Stimulated activated CD4-positive, alpha-beta T cell treated with anti-CD3 and anti-CD28 coated beads, Interleukin-15, amount 100 ng/mL, for 48 hours (primary cell): ENCODE measurements at regions not wholly inside any gene's neighbourhood (a gene's known extent, or its start where the extent isn't known, plus 50 kb on each side); places are given as distances from the start of the nearest gene placed in this dataset.
"Not testable (repeated sequence)": the region's sequence is repeated elsewhere in the genome, so short reads cannot be mapped to it uniquely, and the experiment has no call there.

Experiments used
- DNase-seq, 2 donors: peaks; one replicate each; pipeline ENCODE4 v3.0.0-alpha.2; 2020; ENCODE audit warnings: low read depth in 2 of 2

DNA sequence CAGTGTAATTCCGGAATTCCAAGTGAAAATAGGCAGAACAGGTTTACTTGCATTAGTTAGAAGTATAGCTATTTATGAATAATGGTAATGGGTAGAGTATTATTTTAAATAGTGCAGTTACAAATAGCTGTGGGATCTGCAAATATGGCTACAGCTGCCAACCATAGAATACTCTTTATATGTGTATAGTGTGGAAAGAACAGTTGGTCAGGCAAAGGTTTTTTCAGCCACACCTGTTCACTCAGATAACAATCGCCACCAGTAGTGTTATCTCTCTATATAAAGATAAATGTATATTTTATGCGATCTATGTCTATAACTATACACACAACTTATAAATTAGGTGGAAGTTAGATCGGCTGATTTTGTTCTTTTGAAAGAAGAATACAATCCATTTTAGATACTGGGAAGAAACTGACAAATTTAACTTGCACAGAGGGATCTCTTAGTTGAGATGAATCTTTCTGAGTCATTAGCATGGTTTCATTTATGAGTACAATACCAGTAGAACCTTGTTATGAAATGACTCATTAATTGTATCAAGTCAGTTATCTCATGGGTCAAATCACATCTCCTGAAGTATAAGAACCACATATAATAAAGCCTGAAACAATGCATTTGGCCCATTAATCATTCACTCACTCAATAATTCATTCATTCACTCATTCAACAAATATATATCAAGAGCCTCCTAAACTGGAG lies 100.9 kb upstream of the NR3C2 start:
- no peak for DNase-seq

DNA sequence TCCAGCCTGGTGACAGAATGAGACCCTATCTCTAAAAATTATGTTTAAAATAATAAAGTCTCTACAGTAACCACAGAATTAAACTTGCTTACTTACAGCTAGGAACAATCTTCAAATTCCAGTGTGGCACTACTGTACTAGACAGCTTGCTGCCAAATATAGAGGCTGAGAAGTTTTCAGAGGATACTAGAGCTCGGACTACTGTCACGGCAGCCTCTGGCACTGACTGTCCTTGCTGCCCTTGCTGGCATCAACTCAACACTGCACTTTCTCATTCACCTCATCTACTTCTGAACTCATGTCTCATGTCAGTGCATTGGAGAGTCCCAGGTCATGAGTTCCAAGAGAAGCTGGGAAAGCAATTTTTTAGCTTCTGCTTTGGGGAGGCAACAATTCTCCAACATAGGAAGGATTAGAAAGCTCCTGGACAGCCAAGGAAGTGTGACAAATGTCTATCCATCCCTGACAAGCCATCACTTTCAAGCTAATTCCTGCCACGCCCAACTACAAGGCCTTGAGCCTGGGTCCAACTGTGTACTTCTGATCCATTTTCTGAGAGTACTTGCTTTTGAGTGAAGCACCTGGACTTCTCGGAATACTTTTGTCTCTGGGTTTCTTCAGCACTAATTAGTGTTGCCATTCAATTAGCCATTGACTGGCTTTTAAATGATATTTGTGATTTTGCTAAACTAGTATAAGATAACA lies 98.6 kb upstream of the NR3C2 start:
- no peak for DNase-seq

DNA sequence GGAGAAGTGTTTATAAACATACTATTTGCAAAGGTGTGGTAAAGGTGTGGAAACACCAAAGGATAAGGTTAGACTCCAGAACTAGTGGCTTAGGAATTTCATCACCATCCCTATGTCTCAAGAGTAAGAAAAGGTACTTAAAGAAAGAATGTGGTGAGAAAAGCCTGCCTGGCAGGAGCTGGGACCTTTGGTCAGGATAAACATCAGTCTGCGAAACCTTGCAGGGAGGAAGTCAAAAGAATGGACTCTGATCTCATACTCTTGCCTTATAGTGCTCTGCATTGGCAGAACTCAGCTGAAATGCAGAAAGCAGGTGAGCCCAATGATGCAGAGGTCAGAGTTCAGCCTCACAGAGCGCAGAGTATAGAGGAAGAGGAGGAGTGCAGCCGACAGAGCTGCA lies 97.2 kb upstream of the NR3C2 start:
- no peak for DNase-seq

DNA sequence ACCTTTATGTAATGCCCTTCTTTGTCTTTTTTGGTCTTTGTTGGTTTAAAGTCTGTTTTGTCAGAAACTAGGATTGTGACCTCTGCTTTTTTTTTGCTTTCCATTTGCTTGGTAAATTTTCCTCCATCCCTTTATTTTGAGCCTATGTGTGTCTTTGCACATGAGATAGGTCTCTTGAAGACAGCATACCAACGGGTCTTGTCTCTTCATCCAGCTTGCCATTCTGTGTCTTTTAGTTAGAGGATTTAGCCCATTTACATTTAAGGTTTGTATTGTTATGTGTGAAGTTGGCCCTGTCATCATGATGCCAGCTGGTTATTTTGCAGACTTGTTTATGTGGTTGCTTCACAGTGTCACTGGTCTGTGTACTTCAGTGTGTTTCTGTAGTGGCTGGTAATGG lies 91.6 kb upstream of the NR3C2 start:
- DNase-seq: not testable (repeated sequence)

DNA sequence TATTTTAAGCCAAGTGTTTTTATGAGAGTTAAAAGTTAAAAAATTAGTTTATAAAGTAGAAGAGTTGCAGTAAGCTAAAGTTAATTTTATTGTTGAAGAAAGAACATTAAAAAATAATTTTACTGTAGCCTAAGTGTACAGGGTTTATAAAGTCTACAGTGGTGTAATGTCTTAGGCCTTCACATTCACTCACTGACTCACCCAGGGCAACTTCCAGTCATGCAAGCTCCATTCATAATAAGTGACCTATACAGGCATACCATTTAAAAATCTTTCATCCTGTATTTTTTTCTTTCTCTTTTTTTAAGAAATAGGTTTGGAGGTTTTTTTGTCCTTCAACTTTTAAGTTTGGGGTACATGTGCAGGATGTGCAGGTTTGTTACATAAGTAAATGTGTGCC lies 87.9 kb upstream of the NR3C2 start:
- no peak for DNase-seq

DNA sequence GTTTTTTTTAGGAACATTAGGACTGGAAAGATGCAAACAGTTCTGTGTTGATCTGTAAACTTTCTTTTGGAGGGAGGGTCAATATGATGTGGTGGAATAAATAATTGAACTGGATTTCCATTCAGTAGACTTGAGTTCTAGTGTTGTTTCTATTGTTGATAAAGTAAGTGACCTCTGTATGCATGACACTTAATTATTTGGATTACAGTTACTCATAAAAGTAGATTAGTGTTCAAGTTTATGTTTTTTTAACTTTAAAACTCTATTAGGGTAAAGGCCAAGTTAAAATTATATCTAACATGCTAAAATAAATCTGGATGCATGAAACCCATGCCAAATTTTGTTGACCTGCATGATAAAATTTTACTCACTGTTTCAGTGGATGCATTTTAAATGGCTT lies 85.4 kb upstream of the NR3C2 start:
- no peak for DNase-seq

DNA sequence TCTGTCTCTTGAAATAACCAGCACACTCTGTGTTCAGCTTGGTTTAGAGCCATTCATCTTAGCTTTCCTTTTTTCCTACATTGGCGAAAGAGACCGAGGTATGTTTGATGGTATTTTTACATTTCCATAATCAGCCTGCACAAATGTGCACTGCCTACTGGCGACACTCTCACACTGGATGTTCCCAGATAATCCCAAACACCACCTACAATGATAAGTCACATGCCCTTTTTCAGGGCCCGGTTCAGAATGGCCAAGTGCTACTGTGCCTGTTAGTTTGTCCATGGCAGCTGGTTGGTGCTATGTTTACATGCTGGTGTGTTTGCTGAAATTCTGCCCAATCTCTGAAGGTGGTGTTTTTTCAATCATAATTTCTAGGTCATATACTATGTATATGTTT lies 80.8 kb upstream of the NR3C2 start:
- DNase-seq: no peak

DNA sequence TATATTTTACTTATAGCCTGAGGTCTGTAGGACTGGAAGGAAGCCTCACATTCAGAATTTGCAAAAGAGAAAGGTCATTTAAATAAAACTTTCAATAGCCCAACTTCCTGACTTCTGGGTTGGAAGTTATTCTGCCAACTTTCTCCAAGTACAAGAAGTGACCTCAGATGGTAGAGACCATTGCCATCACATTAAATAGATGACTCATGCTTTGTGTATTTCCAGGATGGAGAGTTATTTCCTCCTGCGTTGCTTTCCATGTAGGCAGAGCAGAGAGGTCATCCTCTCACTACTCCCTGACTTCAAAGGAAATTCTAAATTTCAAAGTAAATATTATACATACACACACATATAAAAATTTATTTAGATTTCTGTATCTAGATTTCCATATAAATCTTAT lies 73.0 kb upstream of the NR3C2 start:
- no peak for DNase-seq

DNA sequence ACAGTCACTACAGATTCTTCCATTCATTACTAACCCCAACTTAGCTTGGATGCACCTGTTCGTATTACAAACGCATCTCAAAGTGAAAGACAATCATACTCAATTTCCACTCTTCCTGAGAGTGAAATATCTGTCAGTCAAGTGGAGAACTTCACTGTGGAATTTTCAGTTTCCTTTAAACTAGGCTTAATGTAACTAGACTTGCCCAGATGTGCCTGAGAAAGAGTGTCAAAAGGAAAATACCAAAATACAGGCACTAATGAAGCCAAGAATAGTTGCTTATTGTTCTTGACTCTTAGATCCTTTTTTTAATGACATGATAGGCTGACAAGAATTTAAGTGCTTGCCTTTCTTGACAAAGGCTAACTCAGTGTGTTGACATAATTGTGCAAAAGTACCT lies 72.4 kb upstream of the NR3C2 start:
- no peak for DNase-seq

DNA sequence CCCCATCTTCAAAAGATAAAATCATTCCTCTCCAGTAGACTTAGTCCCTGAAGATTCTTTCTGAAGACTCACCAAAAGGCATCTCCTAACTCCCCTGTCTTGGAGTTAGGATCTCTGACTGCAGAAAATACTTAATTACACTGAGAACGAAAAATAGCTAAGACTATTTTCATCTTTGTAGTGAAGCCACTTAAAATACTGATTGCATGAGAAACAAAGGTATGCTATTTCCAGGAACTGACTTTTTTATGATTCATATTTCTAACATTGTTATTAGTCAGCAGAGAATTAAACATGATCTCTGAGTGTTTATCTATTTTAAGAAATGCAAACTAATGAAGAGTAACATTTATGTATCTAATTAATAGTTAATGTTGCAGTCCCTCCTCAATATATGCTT lies 71.8 kb upstream of the NR3C2 start:
- DNase-seq: no peak

DNA sequence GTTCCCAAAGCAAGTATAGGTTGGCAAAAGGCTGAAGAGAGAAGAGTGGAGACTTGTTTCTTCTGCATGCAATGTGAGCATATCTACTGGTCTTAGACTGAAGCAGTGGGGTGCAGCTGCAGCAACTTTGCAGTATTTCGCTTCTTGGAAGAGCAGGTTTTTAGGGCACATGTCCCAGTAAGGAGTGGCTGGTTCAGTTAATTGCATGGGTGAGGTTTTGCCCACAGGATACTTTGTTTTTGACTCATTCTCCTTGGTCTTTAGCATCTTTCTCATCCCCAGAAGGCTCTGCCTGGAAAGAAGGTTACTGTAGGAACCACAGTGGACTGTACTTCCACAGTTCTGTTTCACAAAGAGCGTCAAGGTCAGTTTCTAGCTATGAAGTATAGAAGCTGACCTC lies 68.0 kb upstream of the NR3C2 start:
- DNase-seq: no peak

DNA sequence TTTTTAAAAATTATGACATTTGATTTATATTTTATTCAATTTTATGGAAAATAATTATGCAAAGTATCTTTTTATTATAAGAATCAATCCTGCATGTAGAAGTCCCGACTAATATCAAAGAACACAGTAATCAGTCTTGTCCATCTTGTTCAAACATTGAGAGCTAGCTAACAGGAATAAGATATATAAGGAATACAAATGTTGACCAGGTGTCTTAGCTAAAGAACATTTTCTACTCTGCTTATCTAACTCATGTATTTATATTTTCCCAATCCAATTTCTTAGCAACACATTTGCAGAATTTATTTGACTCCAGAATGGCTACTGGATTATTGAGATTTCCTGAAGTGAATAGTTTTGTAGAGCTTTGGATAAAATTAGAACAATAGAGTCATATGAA lies 61.5 kb upstream of the NR3C2 start:
- no peak for DNase-seq

DNA sequence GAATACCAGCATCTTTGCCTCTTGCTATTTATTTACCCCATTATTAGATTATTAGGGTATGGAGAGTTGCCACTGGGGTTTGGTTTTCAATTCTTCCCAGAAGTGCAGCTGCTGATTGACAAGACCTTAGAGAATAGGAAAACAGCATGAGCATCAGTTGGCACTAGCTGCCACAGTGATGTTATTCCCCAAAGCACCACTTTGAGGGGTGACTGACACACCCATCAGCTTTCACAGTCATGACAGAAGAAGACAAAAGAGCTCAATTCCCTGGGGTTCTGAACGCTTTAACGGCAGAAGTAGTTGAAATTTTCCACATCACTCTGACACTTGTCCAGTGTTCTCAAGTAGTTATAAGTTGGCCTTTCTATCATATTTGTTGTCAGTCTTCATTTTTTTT lies 55.0 kb upstream of the NR3C2 start:
- DNase-seq: no peak

DNA sequence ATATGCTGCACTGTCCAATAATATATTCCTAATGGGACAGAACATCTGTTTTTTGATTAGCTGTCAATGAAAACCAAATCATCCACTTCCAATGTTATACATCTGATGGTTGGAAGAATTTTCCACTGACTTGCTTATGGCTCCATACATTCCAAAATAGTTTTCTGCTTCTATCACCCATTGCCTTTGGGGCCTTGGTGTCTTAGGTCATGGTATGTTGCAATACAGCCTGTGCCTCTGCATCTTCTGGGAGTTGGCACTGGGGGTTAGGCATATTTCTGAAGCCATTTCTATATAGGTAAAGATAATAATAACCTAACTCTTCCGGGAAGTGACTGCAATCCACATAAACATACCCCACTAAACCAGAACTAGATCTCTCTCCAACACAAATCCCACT lies 53.2 kb upstream of the NR3C2 start:
- no peak for DNase-seq
